NCI-H146 treated with DMSO at 0.1 percent for 48 hours (cell line): ENCODE measurements at regions not wholly inside any gene's neighbourhood (a gene's known extent, or its start where the extent isn't known, plus 50 kb on each side); places are given as distances from the start of the nearest gene placed in this dataset.

Experiments
- DNase-seq: peaks from one replicate; lab custom pipeline; 2025; ENCODE audit not compliant: unreplicated experiment; lab: John Stamatoyannopoulos, UW

DNA sequence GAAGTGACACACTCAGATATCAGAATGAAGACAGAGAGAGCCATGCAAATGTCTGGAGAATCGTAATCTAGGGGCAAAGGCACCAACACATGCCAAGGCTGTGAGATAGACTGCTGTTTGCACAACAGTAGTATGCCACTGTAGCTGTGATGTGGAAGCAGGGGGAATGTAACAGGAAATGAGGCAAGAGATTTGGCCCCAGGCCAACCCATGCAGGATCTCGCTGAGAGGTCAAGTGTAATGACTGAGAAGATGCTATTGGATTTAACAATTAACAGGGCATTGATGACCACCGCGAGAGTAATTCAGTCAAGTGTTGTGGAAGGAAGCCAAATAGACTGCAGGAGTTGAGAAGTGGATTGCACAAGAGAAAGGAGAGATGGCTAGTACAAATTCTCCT lies 107.3 kb upstream of the ST6GALNAC5 start:
- peak; percentile 76 for DNase-seq

DNA sequence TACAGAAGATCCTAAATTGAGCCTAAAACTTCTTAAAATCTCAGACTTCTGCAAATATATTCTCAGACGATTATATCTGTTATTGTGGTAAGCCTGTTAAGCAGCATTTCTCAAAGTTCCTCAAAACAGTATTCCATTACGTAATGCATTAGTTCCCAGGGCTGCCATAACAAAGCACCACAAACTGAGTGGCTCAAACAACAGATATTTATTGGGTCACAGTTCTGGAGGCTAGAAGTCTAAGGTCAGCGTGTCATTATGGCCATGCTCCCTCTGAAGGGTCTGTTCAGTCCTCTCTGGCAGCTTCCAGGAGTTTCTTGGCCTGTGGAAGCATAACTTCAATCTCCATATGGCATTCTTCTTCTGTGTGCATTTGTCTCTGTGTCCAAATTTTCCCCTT lies 103.5 kb upstream of the ST6GALNAC5 start:
- DNase-seq = no peak

DNA sequence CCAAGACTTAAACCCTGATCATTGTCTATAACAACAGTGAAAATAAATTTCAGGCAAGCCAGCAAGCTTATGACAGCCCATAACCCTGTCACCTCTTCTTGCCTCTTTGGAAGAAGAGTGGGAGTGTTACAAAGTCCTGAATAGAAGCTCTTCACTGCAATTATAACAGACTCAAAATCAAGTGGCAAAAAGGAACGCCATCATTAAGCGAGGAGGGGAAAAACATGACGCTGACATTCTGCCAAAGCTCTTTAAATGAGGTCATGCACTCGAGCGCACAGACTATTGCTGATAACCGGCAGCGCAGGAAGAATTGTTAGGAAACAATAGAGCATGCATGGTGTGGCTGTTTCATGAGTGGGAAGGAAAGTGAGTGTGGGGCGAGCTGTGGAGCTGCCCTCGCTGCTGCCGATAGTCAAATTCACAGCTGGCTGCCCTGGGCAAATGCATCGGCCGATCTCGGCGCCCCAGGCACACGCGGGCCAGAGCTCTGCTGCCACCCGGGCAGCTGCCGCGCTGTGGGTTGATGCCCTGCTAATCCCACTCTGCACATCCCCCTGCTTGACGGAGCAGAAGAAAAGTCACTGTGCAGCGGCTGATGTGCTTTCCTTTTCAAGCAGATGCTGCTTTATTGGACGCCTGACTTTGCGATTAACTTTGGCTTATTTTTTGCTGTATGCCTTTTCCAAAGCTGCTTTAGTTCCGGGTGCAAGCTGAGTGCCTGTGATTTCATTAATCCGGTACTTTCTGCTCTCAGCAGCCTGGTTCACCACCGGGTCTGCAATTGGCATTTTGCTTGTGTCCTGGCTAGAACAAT lies 102.4 kb upstream of the ST6GALNAC5 start:
- DNase-seq = peak; percentile 35

GRCh38 chr1:76766381-76766780 lies 100.9 kb upstream of the ST6GALNAC5 start:
- no peak for DNase-seq

- no peak for DNase-seq
Observed at GRCh38 chr1:76769911-76770310, 97.4 kb upstream of the ST6GALNAC5 start.

- DNase-seq = no peak
Observed at GRCh38 chr1:76770979-76771378, 96.3 kb upstream of the ST6GALNAC5 start.

DNA sequence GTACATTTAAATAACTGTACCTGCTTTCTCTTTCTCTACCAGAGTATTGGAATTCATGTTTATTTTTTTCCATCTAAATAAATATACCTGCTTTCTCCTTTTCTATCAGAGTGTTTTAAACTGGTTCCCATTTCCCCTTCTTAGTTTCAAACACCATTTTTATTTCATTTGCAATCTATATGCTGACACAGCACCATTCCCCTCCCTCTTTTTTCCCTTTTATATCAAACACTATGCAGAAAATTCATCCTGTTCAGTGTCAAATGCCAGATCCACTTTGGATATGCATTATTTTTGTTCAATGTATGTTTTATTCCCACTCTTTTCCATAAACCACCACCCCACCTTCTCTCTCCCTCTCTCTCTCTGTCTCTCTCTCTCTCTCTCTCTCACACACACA lies 85.8 kb upstream of the ST6GALNAC5 start:
- DNase-seq = no peak

DNA sequence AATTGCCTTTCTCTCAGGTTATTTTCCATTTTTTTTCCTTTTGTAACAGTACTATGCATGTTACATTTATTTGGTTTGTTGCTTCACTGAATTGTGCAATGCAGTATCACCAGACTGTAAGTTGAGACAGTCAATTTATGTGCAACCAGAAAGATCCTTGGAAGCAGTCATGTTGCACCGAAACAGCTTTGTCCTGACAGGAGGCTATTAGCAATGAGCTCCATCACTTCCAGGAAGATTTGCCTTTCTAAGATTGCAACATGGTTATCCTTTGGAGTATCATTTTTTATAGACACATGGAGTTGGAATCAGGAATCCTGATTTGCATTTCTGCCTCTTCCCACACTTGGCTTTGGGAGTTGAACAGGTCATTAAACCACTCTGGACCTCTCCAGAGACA lies 84.5 kb upstream of the ST6GALNAC5 start:
- no peak for DNase-seq

DNA sequence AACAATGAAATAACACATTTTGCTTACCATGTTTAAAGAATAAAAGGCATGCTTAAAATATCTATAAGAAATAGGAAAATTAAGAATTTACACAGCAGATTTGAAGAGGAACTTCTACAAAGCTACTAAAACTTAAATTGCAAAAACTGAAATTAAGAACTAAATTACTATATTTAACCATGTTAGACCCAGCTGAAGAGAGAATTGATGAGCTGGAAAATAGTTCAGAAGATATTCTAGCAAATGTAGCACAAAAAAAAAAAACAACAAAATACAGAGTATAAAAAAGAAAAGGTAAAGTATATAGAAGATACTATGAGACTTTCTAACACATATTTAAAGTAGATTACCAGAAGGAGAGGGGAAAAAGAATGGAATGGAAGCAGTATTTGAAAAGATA lies 82.8 kb upstream of the ST6GALNAC5 start:
- DNase-seq = no peak

DNA sequence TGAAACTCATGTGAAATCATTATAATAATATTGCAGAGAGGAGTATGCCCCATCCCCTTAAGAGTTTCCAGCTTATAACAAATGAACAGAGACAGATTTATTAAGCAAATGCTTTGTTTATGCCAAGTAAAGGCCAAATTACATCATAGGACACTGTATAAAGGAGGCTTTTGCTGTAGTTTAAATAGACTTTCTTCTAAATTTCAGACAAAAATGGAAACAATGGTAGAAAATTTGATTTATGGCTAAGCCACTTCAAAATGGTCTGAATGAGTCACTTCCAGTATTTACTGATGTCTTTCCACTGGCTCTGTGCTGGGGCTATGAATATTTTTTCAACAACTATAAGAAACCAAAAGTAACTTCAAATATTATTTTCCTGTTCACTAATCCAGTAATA lies 81.1 kb upstream of the ST6GALNAC5 start:
- no peak for DNase-seq

- no peak for DNase-seq
Observed at GRCh38 chr1:76793594-76793993, 73.7 kb upstream of the ST6GALNAC5 start.

GRCh38 chr1:76799700-76800099 lies 67.6 kb upstream of the ST6GALNAC5 start:
- DNase-seq = no peak

GRCh38 chr1:76802094-76802493 lies 65.2 kb upstream of the ST6GALNAC5 start:
- DNase-seq = no peak

- DNase-seq = no peak
Observed at GRCh38 chr1:76807543-76808260, 59.6 kb upstream of the ST6GALNAC5 start.
